ENCODE measurements at regions not wholly inside any gene's neighbourhood (a gene's known extent, or its start where the extent isn't known, plus 50 kb on each side); places are given as distances from the start of the nearest gene placed in this dataset.

- WGBS, 2 experiments (ENCODE audit: extremely low coverage in 2 of 2, insufficient read length in 1 of 2) = no CpG with 5 or more reads among the region's 5 CpGs
- H3K4me3 ChIP-seq (ENCODE audit: insufficient read depth, low read depth, low read length) = no peak overlapping the region
- no peak overlapping the region for H2BK120ac ChIP-seq (ENCODE audit: low read depth, low read length)
- H4K91ac ChIP-seq (ENCODE audit: insufficient read depth, low read depth, low read length) = no peak overlapping the region
- H3K79me1 ChIP-seq (ENCODE audit: low read depth in 1 of 2, low read length in 2 of 2) = no peaks in the 10 kb centered on the region
- H3K9me3 ChIP-seq (ENCODE audit: control insufficient read depth, insufficient read depth, low read length) = no peaks in the 10 kb centered on the region
- H2BK5ac ChIP-seq (ENCODE audit: low read depth, low read length, poor library complexity, severe bottlenecking) = no peak overlapping the region
- H3K36me3 ChIP-seq (ENCODE audit: control insufficient read depth, insufficient read depth, low read length) = no peaks in the 10 kb centered on the region
- no peak overlapping the region for H3K9ac ChIP-seq (ENCODE audit: low read depth, low read length)
- H2BK20ac ChIP-seq (ENCODE audit: low read depth, low read length) = no peak overlapping the region
- no peaks in the 10 kb centered on the region for H4K20me1 ChIP-seq (ENCODE audit: insufficient read depth, low read length)
- dilution Hi-C loops (cut with HindIII; ENCODE audit: low sequenced_read_pairs, unreplicated experiment) (no loop called here), intact Hi-C loops (cut with micrococcal nuclease) (no loop called here), in situ Hi-C loops (cut with MboI; ENCODE audit: low sequenced_read_pairs) (no loop called here)
- H3K23ac ChIP-seq (ENCODE audit: low read depth, low read length) = no peak overlapping the region
- POLR2A ChIA-PET (ENCODE audit: unreplicated experiment) = no interaction called here
- CTCF ChIA-PET = no interaction called here
- H3K4ac ChIP-seq (ENCODE audit: low read depth, low read length) = no peak overlapping the region
- no peak overlapping the region for H3K14ac ChIP-seq (replicated peaks; ENCODE audit: low read depth, low read length)
- H3K27me3 ChIP-seq (ENCODE audit: control insufficient read depth, insufficient read depth, low read length) = no peaks in the 10 kb centered on the region; the same call in 1 of the 2 replicates
- H2AK9ac ChIP-seq (replicated peaks; ENCODE audit: low read depth, low read length, poor library complexity) = no peak overlapping the region
- H4K8ac ChIP-seq (ENCODE audit: low read depth in 2 of 2, low read length in 2 of 2) = no peak overlapping the region
- no peak overlapping the region for H2BK15ac ChIP-seq (ENCODE audit: low read depth, low read length)
- H3K56ac ChIP-seq (ENCODE audit: extremely low read depth, insufficient read depth, low read length) = no peak overlapping the region
- H2AK5ac ChIP-seq (ENCODE audit: low read depth, low read length) = no peak overlapping the region
- no peak overlapping the region for H3K18ac ChIP-seq (ENCODE audit: low read depth, low read length)
- no TSS peak for BruUV-seq (replicated peaks)
- no peak overlapping the region for H4K5ac ChIP-seq (ENCODE audit: low read depth, low read length)
- DNase-seq (no peak), ATAC-seq (ENCODE audit: low read depth) (no peak)
- H3K9me1 ChIP-seq (ENCODE audit: insufficient read depth, low read length) = no peaks in the 10 kb centered on the region
- H3K4me1 ChIP-seq (ENCODE audit: control insufficient read depth, insufficient read depth, low read length) = no peaks in the 10 kb centered on the region
- H3K27ac ChIP-seq (ENCODE audit: insufficient read depth, low read length) = no peak overlapping the region
- TF ChIP-seq RFX5 (IDR thresholded peaks at IDR 0.05; ENCODE audit: low read depth, low read length) = no peak
- no peak for TF ChIP-seq NFE2L2 (IDR thresholded peaks at IDR 0.05; ENCODE audit: low read depth, low read length)
- no peak for TF ChIP-seq POLR2A (IDR thresholded peaks at IDR 0.05; ENCODE audit: low read depth, low read length)
- TF ChIP-seq BHLHE40 (IDR thresholded peaks at IDR 0.05; ENCODE audit: low read depth, low read length) = no peak
- TF ChIP-seq MXI1 (IDR thresholded peaks at IDR 0.05; ENCODE audit: borderline replicate concordance, low read depth, low read length) = no peak
- no peak for TF ChIP-seq SMC3 (IDR thresholded peaks at IDR 0.05; ENCODE audit: low read depth, low read length)
- TF ChIP-seq ELK1 (IDR thresholded peaks at IDR 0.05; ENCODE audit: borderline replicate concordance, low read depth, low read length) = no peak
- H2AFZ ChIP-seq (replicated peaks; ENCODE audit: low read length, poor library complexity) = no peak overlapping the region
- no peak overlapping the region for H3K4me2 ChIP-seq (ENCODE audit: low read depth, low read length)
Measured at GRCh38 chr18:24949908-24950307, 402.1 kb downstream of the ZNF521 start.
